IMR-90 (cell line): ENCODE measurements at regions not wholly inside any gene's neighbourhood (a gene's known extent, or its start where the extent isn't known, plus 50 kb on each side); places are given as distances from the start of the nearest gene placed in this dataset.

Source experiments
- ATAC-seq: fragments of 200-7000 bp; cut with Tn5 transposase; 2 replicates; pipeline ENCODE4 v1.9.1; 2020; ENCODE audit warnings: low read depth, mild to moderate bottlenecking, moderate library complexity
- BruUV-seq: library from RNA; stranded (reverse); fragments of 400-500 nt; replicated peaks from 2 replicates; lab custom pipeline; 2021; lab: Mats Ljungman, UMichigan
- CTCF ChIA-PET: fragments of 300-600 bp; formaldehyde crosslinking; extraction: SDS; loops from one replicate; lab custom pipeline; 2021; ENCODE audit warnings: antibody characterized with exemption; lab: Yijun Ruan, JAX
- POLR2A ChIA-PET: fragments of 300-600 bp; sonication (Branson Sonifier 250); formaldehyde crosslinking; loops from one replicate; lab custom pipeline; 2022; ENCODE audit warnings: antibody characterized with exemption; ENCODE audit not compliant: unreplicated experiment; lab: Charles Lee
- DNase-seq: peaks from one replicate; pipeline ENCODE4 v3.0.0; 2013
- H2AFZ ChIP-seq: replicated peaks from 2 replicates; pipeline ENCODE3; 2013; ENCODE audit warnings: low read length, mild to moderate bottlenecking; ENCODE audit not compliant: poor library complexity
- H2AK5ac ChIP-seq: 2 replicates; pipeline ENCODE4 v1.6.1; 2013; ENCODE audit warnings: low read depth, low read length, inconsistent platforms
- H2AK9ac ChIP-seq: replicated peaks from 2 replicates; pipeline ENCODE3; 2013; ENCODE audit warnings: mild to moderate bottlenecking, low read depth, low read length, moderate library complexity; ENCODE audit not compliant: poor library complexity
- H2BK120ac ChIP-seq: 2 replicates; pipeline ENCODE4 v1.6.1; 2013; ENCODE audit warnings: low read depth, low read length, inconsistent platforms
- H2BK15ac ChIP-seq: 3 replicates; pipeline ENCODE4 v1.6.1; 2013; ENCODE audit warnings: low read depth, low read length, inconsistent platforms
- H2BK20ac ChIP-seq: 2 replicates; pipeline ENCODE4 v1.6.1; 2013; ENCODE audit warnings: low read depth, mild to moderate bottlenecking, inconsistent platforms, low read length, moderate library complexity
- H2BK5ac ChIP-seq: 2 replicates; pipeline ENCODE4 v1.6.1; 2013; ENCODE audit warnings: mild to moderate bottlenecking, low read depth, low read length, inconsistent platforms; ENCODE audit not compliant: poor library complexity, severe bottlenecking
- H3K14ac ChIP-seq: replicated peaks from 2 replicates; pipeline ENCODE4 v1.6.1; 2013; ENCODE audit warnings: low read depth, low read length, inconsistent platforms
- H3K18ac ChIP-seq: 2 replicates; pipeline ENCODE4 v1.6.1; 2013; ENCODE audit warnings: low read depth, low read length, control low read depth
- H3K23ac ChIP-seq: 2 replicates; pipeline ENCODE4 v1.6.1; 2013; ENCODE audit warnings: low read depth, low read length, inconsistent platforms
- H3K27ac ChIP-seq: 2 replicates; pipeline ENCODE4 v1.5.1; 2013; ENCODE audit warnings: mild to moderate bottlenecking, control low read depth, low read length; ENCODE audit not compliant: insufficient read depth
- H3K27me3 ChIP-seq: 2 replicates; pipeline ENCODE4 v1.6.1; 2013; ENCODE audit warnings: low read length; ENCODE audit not compliant: control insufficient read depth, insufficient read depth
- H3K36me3 ChIP-seq: 2 replicates; pipeline ENCODE4 v1.6.1; 2013; ENCODE audit warnings: low read length, mixed read lengths; ENCODE audit not compliant: control insufficient read depth, insufficient read depth
- H3K4ac ChIP-seq: 2 replicates; pipeline ENCODE4 v1.6.1; 2013; ENCODE audit warnings: low read depth, low read length, inconsistent platforms
- H3K4me1 ChIP-seq: 2 replicates; pipeline ENCODE4 v1.6.1; 2013; ENCODE audit warnings: low read length, mixed read lengths; ENCODE audit not compliant: control insufficient read depth, insufficient read depth
- H3K4me2 ChIP-seq: 2 replicates; pipeline ENCODE4 v1.6.1; 2013; ENCODE audit warnings: low read depth, mild to moderate bottlenecking, control low read depth, low read length, moderate library complexity
- H3K4me3 ChIP-seq: 2 replicates; pipeline ENCODE4 v1.5.1; 2013; ENCODE audit warnings: low read depth, mild to moderate bottlenecking, control low read depth, low read length, moderate library complexity; ENCODE audit not compliant: insufficient read depth
- H3K56ac ChIP-seq: 2 replicates; pipeline ENCODE4 v1.6.1; 2013; ENCODE audit warnings: low read length, inconsistent platforms; ENCODE audit not compliant: insufficient read depth; ENCODE audit errors: extremely low read depth
- H3K79me1 ChIP-seq, 2 experiments: 2 replicates each; pipeline ENCODE4 v1.6.1; 2013; ENCODE audit warnings: low read length in 2 of 2, inconsistent platforms in 1 of 2, low read depth in 1 of 2
- H3K9ac ChIP-seq: 2 replicates; pipeline ENCODE4 v1.6.1; 2013; ENCODE audit warnings: low read depth, low read length, control low read depth
- H3K9me1 ChIP-seq: 2 replicates; pipeline ENCODE4 v1.6.1; 2013; ENCODE audit warnings: low read length, inconsistent platforms; ENCODE audit not compliant: insufficient read depth
- H3K9me3 ChIP-seq: 2 replicates; pipeline ENCODE4 v1.6.1; 2013; ENCODE audit warnings: low read length; ENCODE audit not compliant: control insufficient read depth, insufficient read depth
- H4K20me1 ChIP-seq: 2 replicates; pipeline ENCODE4 v1.6.1; 2013; ENCODE audit warnings: low read length, inconsistent platforms; ENCODE audit not compliant: insufficient read depth
- H4K5ac ChIP-seq: 2 replicates; pipeline ENCODE4 v1.6.1; 2013; ENCODE audit warnings: mild to moderate bottlenecking, low read depth, low read length, control low read depth
- H4K8ac ChIP-seq, 2 experiments: 2 replicates each; pipeline ENCODE4 v1.6.1; 2013; ENCODE audit warnings: low read depth in 2 of 2, low read length in 2 of 2, control low read depth in 1 of 2, inconsistent platforms in 1 of 2
- H4K91ac ChIP-seq: 2 replicates; pipeline ENCODE4 v1.6.1; 2013; ENCODE audit warnings: low read depth, low read length, inconsistent platforms; ENCODE audit not compliant: insufficient read depth
- RFX5 ChIP-seq: IDR thresholded peaks from 2 replicates; pipeline ENCODE4 v1.8.0; 2012; ENCODE audit warnings: low read depth, mild to moderate bottlenecking, low read length, moderate library complexity
- SMC3 ChIP-seq: fragments of 150-350 bp; IDR thresholded peaks from 2 replicates; pipeline ENCODE4 v1.6.1; 2016; ENCODE audit warnings: low read depth, mild to moderate bottlenecking, antibody characterized with exemption, low read length, moderate library complexity
- dilution Hi-C: fragments of 300-500 bp; cut with HindIII; formaldehyde crosslinking; loops from one replicate; pipeline ENCODE4 v1.14.3; 2018; ENCODE audit warnings: low sequenced_read_pairs; ENCODE audit not compliant: unreplicated experiment
- in situ Hi-C: fragments of 300-500 bp; cut with MboI; formaldehyde crosslinking; loops from 3 replicates; pipeline ENCODE4 v1.14.3; 2019; ENCODE audit warnings: low sequenced_read_pairs, inconsistent platforms, mixed read lengths
- intact Hi-C: fragments of 100-400 bp; cut with micrococcal nuclease; formaldehyde crosslinking; loops from 2 replicates; pipeline ENCODE4 v1.10.0; 2022

DNA sequence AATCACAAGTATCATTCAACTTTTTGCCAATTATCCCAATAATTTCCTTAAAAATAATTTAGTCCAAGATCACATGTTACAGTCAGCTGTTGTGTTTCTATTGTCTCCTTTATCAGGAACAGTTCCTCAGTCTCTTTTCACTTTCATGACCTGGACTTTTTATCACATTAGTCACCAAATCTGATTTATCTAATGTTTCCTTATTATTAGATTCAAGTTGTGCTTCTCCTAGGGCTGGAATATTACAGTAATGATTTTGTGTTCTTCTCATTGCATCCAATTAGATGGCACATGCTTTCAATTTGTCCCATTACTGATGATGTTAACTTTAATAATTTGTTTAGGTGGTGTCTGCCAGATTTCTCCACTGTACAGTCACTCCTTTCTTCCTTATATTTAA is 66.3 kb upstream of the DCBLD2 start:
- H3K27me3 ChIP-seq = no peaks in the 10 kb centered on the region
- BruUV-seq = no TSS peak
- peaks cover 8% of the 10 kb centered on the region; the same call in 1 of the 2 replicates for H3K4me1 ChIP-seq
- intact Hi-C loops = no loop called here
- in situ Hi-C loops = no loop called here
- H3K9me3 ChIP-seq = no peaks in the 10 kb centered on the region
- H3K23ac ChIP-seq = peak overlapping the region; percentile 46; the same call in 1 of the 2 replicates
- no peak overlapping the region for H2AK5ac ChIP-seq
- H3K4me3 ChIP-seq = no peak overlapping the region
- no peak overlapping the region for H2BK20ac ChIP-seq
- H2AK9ac ChIP-seq = no peak overlapping the region
- peaks cover 14% of the 10 kb centered on the region; the same call in 1 of the 2 replicates for H3K9me1 ChIP-seq
- ATAC-seq (no peak), DNase-seq (no peak)
- no peak overlapping the region for H3K4me2 ChIP-seq
- no peak overlapping the region for H4K91ac ChIP-seq
- H3K14ac ChIP-seq = no peak overlapping the region
- H3K36me3 ChIP-seq = no peaks in the 10 kb centered on the region
- no peak for TF ChIP-seq RFX5
- no peak for TF ChIP-seq SMC3
- H3K18ac ChIP-seq = no peak overlapping the region
- H4K8ac ChIP-seq = no peak overlapping the region; a peak in 1 of 4 replicates
- no peak overlapping the region for H3K9ac ChIP-seq
- POLR2A ChIA-PET = no interaction called here
- no peak overlapping the region for H3K27ac ChIP-seq
- CTCF ChIA-PET = no interaction called here
- H2BK5ac ChIP-seq = peak overlapping the region; percentile 68
- peak overlapping the region; percentile 23; the same call in 1 of the 2 replicates for H3K4ac ChIP-seq
- H3K79me1 ChIP-seq = peaks cover 1 to 29% of the 10 kb centered on the region in 2 experiments; a peak in 3 of 4 replicates
- H2AFZ ChIP-seq = no peak overlapping the region
- dilution Hi-C loops = no loop called here
- no peak overlapping the region for H3K56ac ChIP-seq
- no peak overlapping the region for H4K5ac ChIP-seq
- H2BK120ac ChIP-seq = no peak overlapping the region
- no peak overlapping the region for H2BK15ac ChIP-seq
- no peaks in the 10 kb centered on the region for H4K20me1 ChIP-seq
